ENCODE measurements at regions not wholly inside any gene's neighbourhood (a gene's known extent, or its start where the extent isn't known, plus 50 kb on each side); places are given as distances from the start of the nearest gene placed in this dataset.
"Not testable (repeated sequence)": the region's sequence is repeated elsewhere in the genome, so short reads cannot be mapped to it uniquely, and the experiment has no call there.

DNA sequence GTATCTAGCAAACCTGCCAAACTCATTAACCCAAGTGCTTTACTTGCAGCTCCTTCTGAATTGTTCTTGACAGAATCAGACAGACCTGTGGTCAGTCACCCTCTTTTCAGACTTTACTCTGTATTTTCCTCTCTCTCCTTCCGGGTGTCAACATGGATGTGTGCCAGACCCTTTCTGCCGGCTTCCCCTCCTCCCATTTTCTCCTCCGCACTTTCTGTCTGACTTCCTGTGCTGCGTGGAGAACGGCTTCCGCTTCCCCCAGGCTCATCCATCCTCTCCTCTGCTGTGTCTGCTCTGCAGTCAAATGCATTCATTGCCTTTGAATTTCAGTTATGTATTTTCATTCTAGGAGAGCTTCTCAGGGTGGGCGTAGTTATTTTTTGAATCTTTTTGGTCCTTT lies 53.3 kb upstream of the LRPAP1 start:
- not testable (repeated sequence) for DNase-seq

DNA sequence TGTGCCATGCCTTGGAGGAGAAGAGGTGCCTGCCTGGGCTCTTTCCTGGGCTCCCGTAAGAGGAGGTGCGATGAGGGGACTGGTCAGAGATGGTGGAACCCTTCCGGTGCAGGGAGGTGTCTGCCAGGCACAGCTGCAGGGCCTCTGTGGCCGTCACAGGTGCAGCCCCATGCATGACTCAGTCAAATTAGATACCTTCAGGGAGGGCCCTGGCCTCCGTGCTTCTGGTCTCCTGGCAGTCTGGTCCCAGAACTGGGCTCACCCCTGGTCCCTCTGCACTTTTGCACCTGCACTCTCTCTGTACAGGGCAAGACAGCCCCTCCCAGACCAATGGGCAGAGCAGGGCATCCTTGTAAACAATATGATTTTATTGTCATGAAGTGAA lies 49.9 kb upstream of the LRPAP1 start:
- no peak for DNase-seq
